COR-L47 (cell line): ENCODE measurements at regions not wholly inside any gene's neighbourhood (a gene's known extent, or its start where the extent isn't known, plus 50 kb on each side); places are given as distances from the start of the nearest gene placed in this dataset.
"Not testable (repeated sequence)": the region's sequence is repeated elsewhere in the genome, so short reads cannot be mapped to it uniquely, and the experiment has no call there.

ENCODE experiments used
- DNase-seq: peaks from one replicate; lab custom pipeline; 2025; lab: John Stamatoyannopoulos, UW

- DNase-seq = no peak
Observed at GRCh38 chr17:31622500-31622899, 231.0 kb downstream of the RAB11FIP4 start.

- no peak for DNase-seq
Observed at GRCh38 chr17:31621566-31621965, 230.1 kb downstream of the RAB11FIP4 start.

DNA sequence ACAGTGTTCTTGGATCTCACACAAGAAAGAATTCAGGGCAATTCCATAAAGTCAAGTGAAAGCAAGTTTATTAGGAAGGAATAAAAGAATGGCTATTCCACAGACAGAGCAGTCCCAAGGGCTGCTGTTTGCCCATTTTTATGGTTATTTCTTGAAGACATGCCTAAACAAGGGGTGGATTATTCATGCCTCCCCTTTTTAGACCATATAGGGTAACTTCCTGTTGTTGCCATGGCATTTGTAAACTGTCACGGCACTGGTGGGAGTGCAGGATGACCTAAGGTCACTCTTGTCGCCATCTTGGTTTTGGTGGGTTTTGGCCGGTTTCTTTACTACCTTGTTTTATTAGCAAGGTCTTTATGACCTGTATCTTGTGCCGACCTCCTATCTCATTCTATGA lies 219.6 kb downstream of the RAB11FIP4 start:
- DNase-seq = not testable (repeated sequence)

DNA sequence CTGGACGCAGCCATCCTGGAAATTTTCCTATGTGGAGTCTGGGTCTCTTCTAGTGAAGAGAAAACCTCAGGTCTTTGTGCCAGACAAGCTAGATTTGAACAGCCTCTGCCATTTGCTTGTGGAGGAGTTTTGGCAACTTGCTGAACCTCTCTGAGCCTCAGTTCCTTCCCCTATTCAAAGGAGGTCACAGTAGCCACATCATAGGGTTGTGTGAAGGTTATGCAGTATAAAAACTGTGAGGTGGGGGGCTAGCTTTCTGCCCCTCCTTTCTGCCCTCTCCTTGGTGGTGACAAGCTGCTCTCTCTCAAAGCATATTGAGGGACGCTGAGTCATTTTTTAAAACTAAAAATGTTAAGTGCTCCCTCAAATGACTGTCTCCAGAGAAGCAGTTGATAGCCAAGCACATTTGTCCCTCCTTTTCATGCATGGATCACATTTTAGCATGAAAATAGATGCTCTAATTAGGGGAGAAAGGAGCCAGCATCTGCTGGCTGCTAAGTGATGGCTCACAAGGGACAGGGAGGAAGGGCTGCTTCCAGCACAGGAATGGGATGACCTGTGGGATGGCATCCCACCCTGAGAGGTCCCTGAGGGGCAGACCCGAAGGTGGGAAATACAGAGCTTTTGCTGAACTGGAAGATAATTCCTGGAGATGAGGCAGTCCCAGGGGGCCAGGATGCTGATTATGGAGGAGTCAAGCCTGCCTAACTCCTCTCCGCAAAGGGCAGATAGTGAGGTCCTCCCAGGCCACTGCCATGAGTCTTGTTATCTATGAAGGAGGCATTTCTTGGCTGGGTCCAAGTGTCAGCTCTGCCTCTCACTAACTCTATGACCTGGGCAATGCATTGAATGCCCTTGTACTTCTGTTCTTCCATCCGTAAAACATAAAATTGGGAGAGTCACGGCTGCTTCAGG lies 218.8 kb downstream of the RAB11FIP4 start:
- no peak for DNase-seq

- no peak for DNase-seq
Observed at GRCh38 chr17:31609331-31609730, 217.9 kb downstream of the RAB11FIP4 start.

DNA sequence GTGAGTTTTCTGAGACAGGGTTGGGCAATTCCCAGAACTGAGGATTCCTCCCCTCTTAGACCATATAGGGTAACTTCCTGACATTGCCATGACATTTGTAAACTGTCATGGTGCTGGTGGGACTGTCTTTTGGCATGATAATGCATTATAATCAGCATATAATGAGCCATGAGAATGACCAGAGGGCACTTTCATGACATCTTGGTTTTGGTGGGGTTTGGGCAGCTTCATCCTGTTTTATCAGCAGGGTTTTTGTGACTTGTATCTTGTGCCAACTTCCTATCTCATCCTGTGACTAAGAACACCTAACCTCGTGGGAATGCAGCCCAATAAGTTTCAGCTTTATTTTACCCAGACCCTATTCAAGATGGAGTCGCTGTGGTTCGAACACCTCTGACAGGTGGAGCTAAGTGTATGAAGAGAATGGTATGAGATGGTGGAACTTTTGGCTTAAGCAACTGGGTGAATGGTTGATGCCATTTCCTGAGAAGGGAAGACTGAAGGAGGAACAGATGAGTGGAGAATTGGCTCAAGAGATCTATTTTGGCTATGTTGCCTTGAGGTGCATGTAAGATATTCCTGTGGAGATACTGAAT lies 217.3 kb downstream of the RAB11FIP4 start:
- DNase-seq = no peak

DNA sequence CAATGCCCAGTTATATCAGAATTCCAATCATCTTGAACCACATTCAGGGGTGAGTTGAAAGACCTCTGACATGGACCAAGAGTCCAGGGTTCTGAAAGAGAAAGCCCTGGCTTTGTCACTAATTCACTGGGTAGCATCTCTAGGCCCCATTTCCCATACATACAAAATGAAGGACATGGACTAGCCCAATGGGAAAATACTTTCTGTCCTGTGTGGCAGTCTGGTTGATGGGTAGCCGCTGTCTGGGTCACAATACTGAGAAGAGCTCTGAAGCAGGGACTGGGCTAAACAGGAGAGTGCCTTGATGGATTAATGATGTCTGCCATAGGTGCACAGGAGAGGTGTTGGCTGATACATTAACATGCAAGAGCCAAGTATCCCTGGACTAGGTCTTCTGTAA lies 214.3 kb downstream of the RAB11FIP4 start:
- no peak for DNase-seq

GRCh38 chr17:31604936-31605335 lies 213.5 kb downstream of the RAB11FIP4 start:
- no peak for DNase-seq

DNA sequence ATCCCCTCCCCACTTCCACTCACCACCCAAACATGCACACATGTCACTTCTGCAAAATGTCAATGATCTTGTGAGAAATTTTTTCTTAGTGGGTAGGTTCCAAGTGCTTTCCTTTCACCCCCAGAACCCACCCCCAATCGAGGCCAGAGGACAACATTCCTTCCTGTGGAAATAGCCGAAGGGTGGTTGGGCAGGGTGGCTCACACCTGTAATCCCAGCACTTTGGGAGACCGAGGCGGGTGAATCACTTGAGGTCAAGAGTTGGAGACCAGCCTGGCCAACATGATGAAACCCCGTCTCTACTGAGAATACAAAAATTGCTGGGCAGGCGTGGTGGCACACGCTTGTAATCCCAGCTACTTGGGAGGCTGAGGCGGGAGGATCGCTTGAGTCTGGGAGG lies 208.7 kb downstream of the RAB11FIP4 start:
- DNase-seq = not testable (repeated sequence)

DNA sequence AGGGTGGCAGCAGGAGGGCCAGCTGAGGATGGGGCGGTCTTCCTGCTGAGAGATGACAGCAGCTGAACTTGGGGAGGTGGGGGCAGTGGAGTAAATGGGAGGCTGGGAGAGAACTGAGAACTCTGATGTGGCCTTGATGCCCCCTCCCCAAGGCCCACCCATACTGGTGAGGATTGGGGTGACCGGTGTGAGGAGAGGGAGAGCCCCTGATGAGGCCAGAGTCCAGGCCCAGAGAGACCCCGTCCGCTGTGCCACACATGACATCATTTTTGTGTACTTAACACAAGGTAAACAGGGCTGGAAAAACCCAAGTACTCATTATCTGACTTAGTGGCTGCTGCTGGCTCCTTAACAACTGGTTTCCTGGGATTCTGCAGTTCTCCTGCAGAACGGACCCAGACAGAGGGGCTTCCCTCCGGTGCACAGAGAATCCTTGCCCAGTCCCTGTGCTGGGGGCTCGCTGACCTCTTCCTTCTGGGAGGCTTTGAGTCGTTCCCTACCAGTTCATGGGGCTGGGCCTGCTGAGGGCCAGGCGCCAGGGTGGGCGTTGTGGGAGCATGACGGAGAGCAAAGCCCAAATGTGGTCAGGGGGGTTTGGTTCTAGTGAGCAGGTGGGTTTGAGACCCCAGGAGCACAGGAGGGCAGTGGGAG lies 207.6 kb downstream of the RAB11FIP4 start:
- DNase-seq = no peak

- DNase-seq = no peak
Observed at GRCh38 chr17:31598399-31598782, 206.9 kb downstream of the RAB11FIP4 start.

DNA sequence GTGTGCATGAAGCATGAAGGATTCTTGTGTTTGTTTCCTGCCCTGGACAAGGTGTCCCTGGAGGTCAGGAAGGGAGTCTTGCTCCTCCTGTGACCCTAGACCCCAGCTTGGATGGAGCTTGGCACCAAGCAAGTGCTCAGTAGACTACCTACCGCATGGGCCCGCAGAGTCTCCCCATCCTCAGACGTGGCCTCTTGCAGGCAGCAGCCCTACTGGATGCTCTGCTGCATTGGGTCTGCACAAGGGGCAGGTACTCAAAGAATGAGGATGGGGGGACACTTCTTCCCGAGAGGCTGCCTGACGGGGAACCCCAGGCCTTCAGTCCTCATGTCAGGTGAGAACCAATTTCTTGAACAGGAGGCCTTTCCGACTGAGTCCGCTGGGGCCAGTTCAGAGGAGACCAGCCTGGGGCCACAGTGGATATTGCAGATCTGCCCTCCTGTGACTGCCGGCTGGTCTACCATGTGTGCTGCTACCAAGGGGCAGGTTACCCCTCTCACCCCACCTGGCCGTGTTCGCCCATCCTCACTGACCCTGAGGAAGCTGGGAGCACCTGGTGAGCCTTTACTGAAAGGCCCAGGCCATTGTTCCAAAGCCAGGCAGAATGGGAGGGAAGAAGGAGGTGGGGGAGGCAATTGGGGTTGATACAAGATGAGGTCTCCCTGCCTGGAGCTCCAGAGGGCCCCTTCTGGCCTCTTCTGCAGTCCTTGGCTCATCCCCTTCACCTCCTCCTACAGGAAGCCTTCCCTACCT lies 206.3 kb downstream of the RAB11FIP4 start:
- no peak for DNase-seq

DNA sequence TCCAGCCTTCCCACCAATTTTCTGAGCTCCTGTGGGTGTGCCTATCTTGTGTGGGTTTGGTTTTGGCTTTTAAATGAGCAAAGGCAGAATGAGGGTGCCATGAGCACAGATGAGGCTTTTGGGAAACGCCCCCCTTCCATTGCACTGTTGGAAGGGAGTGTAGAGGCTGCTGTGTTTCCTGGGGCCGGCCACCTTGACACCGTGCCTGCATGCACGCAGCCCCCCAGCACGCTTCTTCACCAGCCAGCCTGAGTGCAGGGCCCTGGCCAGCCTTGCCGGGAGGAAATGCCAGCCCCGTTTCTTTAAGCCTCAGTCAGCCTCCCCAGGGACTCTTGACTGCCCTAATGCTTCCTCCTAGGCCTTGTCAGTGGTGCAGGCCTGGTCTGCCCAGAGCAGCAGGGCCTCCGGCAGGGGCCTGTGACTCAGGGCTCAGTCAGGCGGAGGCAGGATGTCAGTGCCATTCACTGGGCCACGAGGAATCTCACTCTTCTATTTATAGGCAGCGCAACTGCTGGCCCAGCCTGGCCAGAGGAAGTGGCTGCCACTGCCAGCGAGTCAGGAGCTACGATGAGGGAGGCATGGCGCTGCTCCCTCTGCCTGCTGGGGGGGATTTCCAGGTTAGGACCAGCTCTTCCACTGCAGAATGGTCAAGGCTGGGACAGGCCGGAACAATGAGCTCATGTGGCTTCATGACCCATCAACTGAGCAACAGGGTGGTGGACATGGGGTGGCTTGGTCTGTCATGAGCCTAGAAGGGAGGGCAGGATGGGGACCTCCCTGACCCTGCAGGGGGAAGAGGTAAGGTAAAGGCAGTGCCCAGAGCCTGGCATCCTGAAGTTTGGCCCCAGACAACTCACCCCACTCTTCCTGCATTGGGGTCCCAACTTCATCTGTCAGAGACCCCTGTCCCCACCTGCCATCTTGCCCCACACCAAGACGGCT lies 205.2 kb downstream of the RAB11FIP4 start:
- DNase-seq = no peak

DNA sequence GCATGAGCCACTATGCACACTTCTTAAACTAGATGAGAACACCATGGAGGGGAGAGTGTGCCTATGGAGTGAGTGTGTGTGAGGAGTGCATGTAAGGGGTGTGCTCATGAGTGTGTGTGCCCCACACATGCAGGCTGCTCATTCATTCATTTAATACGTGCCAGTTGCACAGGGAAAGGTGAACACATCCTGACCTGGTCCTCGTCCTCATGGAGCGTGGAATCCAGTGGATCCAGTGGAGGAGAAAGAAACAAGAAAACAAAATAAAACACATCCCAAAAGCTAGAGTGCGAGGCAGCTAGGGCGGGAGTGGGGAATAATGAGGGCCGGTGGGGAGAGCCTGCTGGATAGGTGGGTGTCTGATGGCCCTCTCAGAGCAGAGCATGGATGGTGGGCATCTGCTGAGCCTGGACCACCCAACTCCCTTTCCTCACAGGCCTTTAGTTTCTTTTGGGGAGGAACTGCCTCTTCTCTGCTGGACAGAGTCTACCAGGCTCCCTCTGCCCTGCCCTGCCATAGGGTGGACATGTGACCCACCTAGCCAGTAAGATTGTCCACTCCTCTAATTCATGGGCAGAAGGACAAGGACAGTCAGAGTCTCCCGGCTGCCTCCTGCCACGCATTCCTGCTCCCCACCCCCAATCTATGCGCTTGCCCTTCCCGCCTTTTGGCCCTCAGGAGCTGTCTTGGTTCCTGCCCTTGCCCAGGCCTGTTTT lies 204.3 kb downstream of the RAB11FIP4 start:
- DNase-seq = no peak

- no peak for DNase-seq
Observed at GRCh38 chr17:31595076-31595475, 203.6 kb downstream of the RAB11FIP4 start.

GRCh38 chr17:31594416-31594815 lies 202.9 kb downstream of the RAB11FIP4 start:
- DNase-seq = no peak

- DNase-seq = no peak
Observed at GRCh38 chr17:31593806-31594205, 202.3 kb downstream of the RAB11FIP4 start.

DNA sequence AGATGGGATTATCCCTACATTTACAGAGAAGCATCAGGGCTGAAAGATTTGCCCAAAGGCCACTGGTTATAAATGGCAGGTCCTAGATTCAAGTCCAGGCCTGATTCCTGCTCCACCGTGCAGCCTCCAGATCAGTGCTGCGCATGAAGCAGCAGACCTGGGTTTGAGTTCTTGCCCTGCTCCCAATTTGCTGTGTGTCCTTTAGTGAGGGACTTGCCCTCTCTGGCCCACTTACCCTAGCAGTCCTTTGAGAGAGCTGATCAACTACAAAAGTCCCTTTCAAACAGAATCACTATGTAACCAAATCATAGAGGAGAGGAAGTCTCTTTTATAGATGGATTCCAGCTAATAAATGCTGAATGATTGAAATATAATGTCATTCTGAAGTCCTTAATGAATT lies 200.4 kb downstream of the RAB11FIP4 start:
- DNase-seq = no peak

GRCh38 chr17:31588512-31588911 lies 197.0 kb downstream of the RAB11FIP4 start:
- no peak for DNase-seq

- no peak for DNase-seq
Observed at GRCh38 chr17:31588034-31588433, 196.6 kb downstream of the RAB11FIP4 start.
